GM12873 (cell line): ENCODE measurements at regions not wholly inside any gene's neighbourhood (a gene's known extent, or its start where the extent isn't known, plus 50 kb on each side); places are given as distances from the start of the nearest gene placed in this dataset.

ENCODE experiments used
- CTCF ChIP-seq: IDR thresholded peaks from 2 replicates; pipeline ENCODE4 v1.5.1; 2012; ENCODE audit warnings: low read depth, mild to moderate bottlenecking, moderate library complexity, low read length, control low read depth; ENCODE audit not compliant: insufficient read depth; ENCODE audit errors: missing control alignments

- TF ChIP-seq CTCF = no peak
These were observed 203.8 kb upstream of the LRFN2 start for GRCh38 chr6:40791004-40791403.

GRCh38 chr6:40788661-40789655 lies 201.8 kb upstream of the LRFN2 start:
- TF ChIP-seq CTCF = no peak

DNA sequence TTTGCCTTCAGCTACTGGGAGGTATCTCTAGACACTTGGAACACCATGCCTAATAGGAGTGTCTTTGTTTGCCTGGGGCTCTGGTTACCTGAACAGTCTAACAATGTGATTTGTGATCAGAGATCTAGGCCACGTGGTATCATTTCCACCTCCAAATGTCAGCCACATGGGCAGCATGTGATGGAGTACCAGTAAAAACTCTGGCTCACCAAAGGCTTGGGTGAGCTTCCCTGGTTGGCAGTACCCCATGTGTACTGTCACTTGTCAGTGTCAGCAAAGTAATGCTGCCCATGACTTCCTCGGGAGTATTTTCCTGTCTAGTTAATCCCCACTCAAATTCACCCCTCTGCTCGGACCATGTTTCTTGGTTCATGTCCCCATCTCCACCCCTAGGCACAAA lies 195.2 kb upstream of the LRFN2 start:
- TF ChIP-seq CTCF = no peak

DNA sequence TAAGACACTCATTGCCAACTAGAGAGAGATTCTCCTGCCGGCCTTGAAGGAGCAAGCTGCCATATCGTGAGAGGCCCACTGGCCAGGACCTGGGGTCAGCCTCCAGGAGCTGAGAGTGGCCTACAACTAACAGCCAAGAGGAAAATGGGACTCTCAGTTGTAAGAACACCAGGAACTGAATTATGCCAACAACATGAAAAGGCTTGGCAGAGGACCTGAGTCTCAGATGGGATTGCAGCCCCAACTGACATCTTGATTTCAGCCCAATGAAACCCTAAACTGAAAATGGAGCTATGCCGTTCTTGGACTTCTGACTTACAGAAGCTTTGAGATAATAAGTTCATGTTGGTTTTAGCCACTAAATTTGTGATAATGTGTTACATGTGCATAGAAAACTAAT lies 193.5 kb upstream of the LRFN2 start:
- TF ChIP-seq CTCF = no peak

DNA sequence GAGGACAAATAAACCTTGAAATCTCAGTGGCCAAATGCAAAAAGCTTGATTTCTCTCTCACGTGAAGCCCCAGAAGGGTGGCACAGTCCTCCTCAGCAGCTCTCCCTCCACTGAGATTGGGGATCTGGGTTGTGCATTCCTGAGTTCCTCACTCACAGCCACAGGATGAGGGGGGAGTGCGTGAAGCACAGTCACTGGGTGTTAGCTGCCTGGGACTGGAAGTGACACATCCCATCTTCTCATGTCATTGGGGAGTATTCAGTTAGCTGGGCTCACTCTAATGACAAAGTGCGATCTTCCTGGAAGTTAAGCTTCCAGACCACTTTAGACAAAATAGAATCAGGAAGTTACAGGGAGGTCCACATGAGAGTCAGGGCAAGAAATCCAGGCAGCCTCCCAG lies 192.2 kb upstream of the LRFN2 start:
- no peak for TF ChIP-seq CTCF

DNA sequence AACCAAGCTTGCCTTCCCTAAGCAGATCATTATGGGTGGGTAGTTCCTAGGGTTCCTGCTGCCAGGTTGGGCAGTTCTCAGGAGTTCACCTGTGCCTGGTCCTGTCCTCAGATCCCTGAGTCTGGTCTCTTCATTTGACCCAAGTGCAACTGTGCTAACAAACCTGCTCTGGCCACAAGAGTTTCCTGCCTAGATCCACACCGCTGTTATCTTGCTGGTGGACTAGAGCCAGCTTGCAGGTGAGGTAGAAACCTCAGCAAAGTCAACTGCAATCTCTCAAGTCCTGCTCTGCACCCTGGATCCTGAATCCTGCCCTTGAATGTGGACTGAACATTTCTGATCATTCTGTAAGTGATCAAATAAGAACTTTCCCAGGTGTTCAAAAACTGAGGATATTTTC lies 191.8 kb upstream of the LRFN2 start:
- no peak for TF ChIP-seq CTCF

- no peak for TF ChIP-seq CTCF
These were observed 191.0 kb upstream of the LRFN2 start for GRCh38 chr6:40778196-40778595.
